Mammary epithelial cell (primary cell): ENCODE measurements at regions not wholly inside any gene's neighbourhood (a gene's known extent, or its start where the extent isn't known, plus 50 kb on each side); places are given as distances from the start of the nearest gene placed in this dataset.

Source experiments
- CTCF ChIP-seq, 2 donors: IDR thresholded peaks in 1 of 2; conservative IDR thresholded peaks in 1 of 2; 2 replicates each; pipeline ENCODE4 v1.5.1; 2011 to 2012; ENCODE audit warnings: inconsistent platforms in 2 of 2, low read length in 2 of 2, mild to moderate bottlenecking in 2 of 2, control low read depth in 1 of 2, low read depth in 1 of 2; ENCODE audit not compliant: insufficient read depth in 1 of 2; ENCODE audit errors: extremely low read depth in 1 of 2
- EZH2 ChIP-seq: IDR thresholded peaks from 2 replicates; pipeline ENCODE4 v1.6.1; 2012; ENCODE audit warnings: low read length, inconsistent platforms, borderline replicate concordance

GRCh38 chr4:35739308-35739707 is 505.0 kb downstream of the ARAP2 start:
- TF ChIP-seq CTCF (conservative IDR thresholded peaks at IDR 0.05 in 1 of 2, IDR thresholded peaks at IDR 0.05 in 1 of 2; ENCODE audit: extremely low read depth in 1 of 2, insufficient read depth in 1 of 2, low read depth in 1 of 2, low read length in 2 of 2) (no peak), EZH2 (no peak)
